ENCODE measurements at regions not wholly inside any gene's neighbourhood (a gene's known extent, or its start where the extent isn't known, plus 50 kb on each side); places are given as distances from the start of the nearest gene placed in this dataset.
"Not testable (repeated sequence)": the region's sequence is repeated elsewhere in the genome, so short reads cannot be mapped to it uniquely, and the experiment has no call there.

DNA sequence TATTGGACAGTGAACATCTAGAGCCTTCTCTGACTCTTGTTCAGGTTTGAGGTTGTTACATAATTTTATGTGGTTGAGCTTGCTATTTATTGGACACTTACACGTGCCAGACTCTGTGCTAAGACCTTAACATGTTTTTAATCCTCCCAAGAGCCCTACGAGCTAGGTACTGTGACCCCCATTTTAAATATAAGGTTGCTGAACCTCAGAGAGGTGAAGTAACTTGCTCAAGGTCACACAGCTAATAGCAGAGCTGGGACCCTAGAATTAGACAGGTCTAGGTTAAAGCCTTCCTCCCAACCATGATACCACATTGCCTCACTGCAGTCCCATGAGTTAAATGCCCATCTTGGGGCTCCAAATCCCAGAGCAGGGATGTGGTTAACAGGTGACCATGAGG lies 135.7 kb upstream of the PITX1 start:
- no peaks in the 10 kb centered on the region for H3K36me3 Mint-ChIP-seq (ENCODE audit: low read depth)
- no peak overlapping the region for H3K27ac Mint-ChIP-seq
- intact Hi-C loops (cut with micrococcal nuclease): no loop called here
- ATAC-seq (no peak), DNase-seq (no peak)
- H3K27me3 Mint-ChIP-seq: peaks cover 28% of the 10 kb centered on the region
- H3K4me1 Mint-ChIP-seq (ENCODE audit: low read depth): no peaks in the 10 kb centered on the region
- TF ChIP-seq, protein P1, sequence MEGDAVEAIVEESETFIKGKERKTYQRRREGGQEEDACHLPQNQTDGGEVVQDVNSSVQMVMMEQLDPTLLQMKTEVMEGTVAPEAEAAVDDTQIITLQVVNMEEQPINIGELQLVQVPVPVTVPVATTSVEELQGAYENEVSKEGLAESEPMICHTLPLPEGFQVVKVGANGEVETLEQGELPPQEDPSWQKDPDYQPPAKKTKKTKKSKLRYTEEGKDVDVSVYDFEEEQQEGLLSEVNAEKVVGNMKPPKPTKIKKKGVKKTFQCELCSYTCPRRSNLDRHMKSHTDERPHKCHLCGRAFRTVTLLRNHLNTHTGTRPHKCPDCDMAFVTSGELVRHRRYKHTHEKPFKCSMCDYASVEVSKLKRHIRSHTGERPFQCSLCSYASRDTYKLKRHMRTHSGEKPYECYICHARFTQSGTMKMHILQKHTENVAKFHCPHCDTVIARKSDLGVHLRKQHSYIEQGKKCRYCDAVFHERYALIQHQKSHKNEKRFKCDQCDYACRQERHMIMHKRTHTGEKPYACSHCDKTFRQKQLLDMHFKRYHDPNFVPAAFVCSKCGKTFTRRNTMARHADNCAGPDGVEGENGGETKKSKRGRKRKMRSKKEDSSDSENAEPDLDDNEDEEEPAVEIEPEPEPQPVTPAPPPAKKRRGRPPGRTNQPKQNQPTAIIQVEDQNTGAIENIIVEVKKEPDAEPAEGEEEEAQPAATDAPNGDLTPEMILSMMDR (IDR thresholded peaks at IDR 0.05): no peak
- ChIA-PET POLR2A (no interaction called here), CTCF (interaction anchor here (1.3 kb wide), 1 partner anchor 22 kb away, joined by 4 read pairs; no protein-coding TSS in a partner anchor)
- no peak overlapping the region for H3K4me3 Mint-ChIP-seq
- H3K9me3 Mint-ChIP-seq: no peaks in the 10 kb centered on the region

GRCh38 chr5:135167634-135168033 lies 133.6 kb upstream of the PITX1 start:
- CTCF ChIA-PET: interaction anchor here (1.1 to 1.5 kb wide), 2 partner anchors 14 to 22 kb away, joined by 3 to 4 read pairs; no protein-coding TSS in a partner anchor
- intact Hi-C loops (cut with micrococcal nuclease): no loop called here
- Mint-ChIP-seq H3K27me3 (peaks cover 33% of the 10 kb centered on the region), H3K4me1 (ENCODE audit: low read depth) (no peaks in the 10 kb centered on the region), H3K4me3 (no peak overlapping the region), H3K27ac (no peak overlapping the region), H3K9me3 (no peaks in the 10 kb centered on the region), H3K36me3 (ENCODE audit: low read depth) (no peaks in the 10 kb centered on the region)
- POLR2A ChIA-PET: no interaction called here
- TF ChIP-seq, protein P1 (IDR thresholded peaks at IDR 0.05): no peak
- ATAC-seq (no peak), DNase-seq (no peak)

DNA sequence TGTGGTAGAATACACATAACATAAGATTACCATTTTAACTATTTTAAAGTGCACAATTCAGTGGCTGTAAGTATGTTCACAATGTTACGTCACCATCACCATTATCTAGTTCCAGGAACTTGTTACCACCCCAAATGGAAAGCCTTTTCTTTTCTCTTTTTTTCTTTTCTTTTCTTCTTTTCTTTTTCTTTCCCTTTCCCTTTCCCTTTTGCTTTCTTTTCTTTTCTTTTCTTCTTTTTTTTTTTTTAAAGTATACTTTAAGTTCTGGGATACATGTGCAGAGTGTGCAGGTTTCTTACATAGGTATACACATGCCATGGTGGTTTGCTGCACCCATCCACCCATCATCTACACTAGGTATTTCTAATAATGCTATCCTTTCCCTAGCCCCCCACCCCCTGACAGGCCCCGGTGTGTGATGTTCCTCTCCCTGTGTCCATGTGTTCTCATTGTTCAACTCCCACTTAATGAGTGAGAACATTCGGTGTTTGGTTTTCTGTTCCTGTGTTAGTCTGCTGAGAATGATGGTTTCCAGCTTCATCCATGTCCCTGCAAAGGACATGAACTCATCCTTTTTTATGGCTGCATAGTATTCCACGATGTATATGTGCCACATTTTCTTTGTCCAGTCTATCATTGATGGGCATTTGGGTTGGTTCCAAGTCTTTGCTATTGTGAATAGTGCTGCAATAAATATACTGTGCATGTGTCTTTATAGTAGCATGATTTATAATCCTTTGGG lies 131.0 kb upstream of the PITX1 start:
- H3K36me3 Mint-ChIP-seq (ENCODE audit: low read depth); POLR2A ChIA-PET; H3K27ac Mint-ChIP-seq; ATAC-seq; DNase-seq; H3K9me3 Mint-ChIP-seq; intact Hi-C loops (cut with micrococcal nuclease); H3K4me1 Mint-ChIP-seq (ENCODE audit: low read depth); H3K4me3 Mint-ChIP-seq; CTCF ChIA-PET: not testable (repeated sequence)
- H3K27me3 Mint-ChIP-seq: peaks cover 21% of the 10 kb centered on the region

GRCh38 chr5:135163964-135164363 lies 129.9 kb upstream of the PITX1 start:
- POLR2A ChIA-PET: interaction anchor here (0.6 kb wide), 1 partner anchor 64 kb away, joined by 4 read pairs; no protein-coding TSS in a partner anchor
- Mint-ChIP-seq H3K4me1 (ENCODE audit: low read depth) (no peaks in the 10 kb centered on the region), H3K4me3 (no peak overlapping the region), H3K36me3 (ENCODE audit: low read depth) (no peaks in the 10 kb centered on the region), H3K9me3 (peaks cover 12% of the 10 kb centered on the region), H3K27ac (no peak overlapping the region), H3K27me3 (peaks cover 21% of the 10 kb centered on the region)
- DNase-seq: no peak
- CTCF ChIA-PET: no interaction called here
- intact Hi-C loops (cut with micrococcal nuclease): no loop called here
- TF ChIP-seq, protein P1 (IDR thresholded peaks at IDR 0.05): no peak
- ATAC-seq: no peak

GRCh38 chr5:135163391-135163790 lies 129.4 kb upstream of the PITX1 start:
- intact Hi-C loops (cut with micrococcal nuclease): no loop called here
- no peak overlapping the region for H3K4me3 Mint-ChIP-seq
- ChIA-PET POLR2A (no interaction called here), CTCF (no interaction called here)
- H3K36me3 Mint-ChIP-seq (ENCODE audit: low read depth): no peaks in the 10 kb centered on the region
- peaks cover 18% of the 10 kb centered on the region for H3K27me3 Mint-ChIP-seq
- TF ChIP-seq, protein P1 (IDR thresholded peaks at IDR 0.05): no peak
- DNase-seq: no peak
- H3K9me3 Mint-ChIP-seq: peaks cover 13% of the 10 kb centered on the region
- H3K4me1 Mint-ChIP-seq (ENCODE audit: low read depth): no peaks in the 10 kb centered on the region
- no peak overlapping the region for H3K27ac Mint-ChIP-seq
- no peak for ATAC-seq
